Testis (tissue), 2 donors: ENCODE measurements at regions not wholly inside any gene's neighbourhood (a gene's known extent, or its start where the extent isn't known, plus 50 kb on each side); places are given as distances from the start of the nearest gene placed in this dataset.
"Not testable (repeated sequence)": the region's sequence is repeated elsewhere in the genome, so short reads cannot be mapped to it uniquely, and the experiment has no call there.

ENCODE experiments used
- DNase-seq: peaks from one replicate; pipeline ENCODE4 v3.0.0-alpha.2; 2019
- H3K27ac ChIP-seq, 2 donors: fragments of 200-600 bp; sonication (generic); one replicate each; pipeline ENCODE4 v1.5.1; 2019
- H3K27me3 ChIP-seq: fragments of 200-600 bp; sonication (generic); one replicate; pipeline ENCODE4 v1.5.1; 2019
- H3K36me3 ChIP-seq: fragments of 200-600 bp; sonication (generic); one replicate; pipeline ENCODE4 v1.5.1; 2017; ENCODE audit warnings: low read depth; ENCODE audit errors: missing control alignments
- H3K4me1 ChIP-seq: fragments of 200-600 bp; sonication (generic); one replicate; pipeline ENCODE4 v1.5.1; 2019
- H3K4me3 ChIP-seq, 2 donors: fragments of 200-600 bp; sonication (generic); one replicate each; pipeline ENCODE4 v1.5.1; 2017 to 2019
- H3K9me3 ChIP-seq: fragments of 200-600 bp; sonication (generic); one replicate; pipeline ENCODE4 v1.5.1; 2017
- CTCF ChIP-seq, 3 experiments: fragments of 450-650 bp in 2 of 3; fragments of 200-600 bp in 1 of 3; sonication (generic) in 1 of 3; IDR thresholded peaks; one replicate each; pipeline ENCODE4 v1.5.1; 2016 to 2019; ENCODE audit warnings: antibody characterized with exemption in 3 of 3, mild to moderate bottlenecking in 2 of 3, moderate library complexity in 1 of 3
- POLR2A ChIP-seq: fragments of 450-650 bp; IDR thresholded peaks from one replicate; pipeline ENCODE4 v1.6.1; 2017; ENCODE audit warnings: antibody characterized with exemption, mild to moderate bottlenecking, moderate library complexity
- WGBS, 2 donors: methylation state at CpG; one replicate each; pipeline ENCODE4 v1.1.5; 2018; 5-methylcytosine and 5-hydroxymethylcytosine counted together
- intact Hi-C: fragments of 100-400 bp; cut with DNase I; formaldehyde crosslinking; loops from one replicate; pipeline ENCODE4 v1.15.1; 2023; ENCODE audit warnings: low total_unique reads

- Histone ChIP-seq H3K27me3 (no peaks in the 10 kb centered on the region), H3K36me3 (no peaks in the 10 kb centered on the region), H3K9me3 (no peaks in the 10 kb centered on the region), H3K4me1 (peaks cover 14% of the 10 kb centered on the region), H3K4me3 (no peak overlapping the region), H3K27ac (no peak overlapping the region)
- no peak for DNase-seq
- intact Hi-C loops = no loop called here
- WGBS, 2 donors = 69 to 80% methylated on average over 4 to 5 of the region's 5 CpGs
- no peak for TF ChIP-seq CTCF (IDR thresholded peaks at IDR 0.05)
- TF ChIP-seq POLR2A = no peak
Observed at GRCh38 chr9:129554649-129555048, 66.3 kb downstream of the C9orf50 start.

- H3K4me1 ChIP-seq = peaks cover 28% of the 10 kb centered on the region
- DNase-seq = no peak
Observed at GRCh38 chr9:129553277-129553676, 67.6 kb downstream of the C9orf50 start.

GRCh38 chr9:129552064-129552463, 68.8 kb downstream of the C9orf50 start:
- peaks cover 31% of the 10 kb centered on the region for H3K4me1 ChIP-seq
- H3K36me3 ChIP-seq = no peaks in the 10 kb centered on the region
- H3K27ac ChIP-seq = no peak overlapping the region
- intact Hi-C loops = no loop called here
- TF ChIP-seq CTCF (IDR thresholded peaks at IDR 0.05) (no peak), POLR2A (no peak)
- H3K27me3 ChIP-seq = no peaks in the 10 kb centered on the region
- no peaks in the 10 kb centered on the region for H3K9me3 ChIP-seq
- no peak overlapping the region for H3K4me3 ChIP-seq
- DNase-seq = no peak
- WGBS, 2 donors = 90 to 91% methylated on average over 6 of the region's 6 CpGs

More at GRCh38 chr9:129553277-129553676, 67.6 kb downstream of the C9orf50 start:
- Histone ChIP-seq H3K9me3 (no peaks in the 10 kb centered on the region), H3K36me3 (no peaks in the 10 kb centered on the region), H3K4me3 (no peak overlapping the region), H3K27ac (no peak overlapping the region), H3K27me3 (no peaks in the 10 kb centered on the region)
- WGBS, 2 donors = 66 to 76% methylated on average over 5 of the region's 5 CpGs
- intact Hi-C loops = no loop called here
- no peak for TF ChIP-seq POLR2A
- TF ChIP-seq CTCF (IDR thresholded peaks at IDR 0.05) = no peak

- no peaks in the 10 kb centered on the region for H3K27me3 ChIP-seq
- WGBS, 2 donors = 76 to 80% methylated on average over 3 of the region's 3 CpGs
- TF ChIP-seq CTCF (IDR thresholded peaks at IDR 0.05) (no peak), POLR2A (no peak)
- intact Hi-C loops = no loop called here
- H3K4me3 ChIP-seq = no peak overlapping the region
- peaks cover 31% of the 10 kb centered on the region for H3K4me1 ChIP-seq
- no peak overlapping the region for H3K27ac ChIP-seq
- H3K36me3 ChIP-seq = no peaks in the 10 kb centered on the region
- no peaks in the 10 kb centered on the region for H3K9me3 ChIP-seq
- no peak for DNase-seq
Observed at GRCh38 chr9:129551393-129551973, 69.4 kb downstream of the C9orf50 start.

GRCh38 chr9:129550977-129551376, 69.9 kb downstream of the C9orf50 start:
- H3K36me3 ChIP-seq, DNase-seq, H3K4me3 ChIP-seq, intact Hi-C loops, H3K27me3 ChIP-seq, H3K27ac ChIP-seq, H3K9me3 ChIP-seq: not testable (repeated sequence)
- peaks cover 31% of the 10 kb centered on the region for H3K4me1 ChIP-seq
- 58 to 59% methylated on average over 11 of the region's 11 CpGs for WGBS, 2 donors
